Sigmoid colon (tissue), 4 donors: ENCODE measurements at regions not wholly inside any gene's neighbourhood (a gene's known extent, or its start where the extent isn't known, plus 50 kb on each side); places are given as distances from the start of the nearest gene placed in this dataset.

Experiments used
- EP300 ChIP-seq, 4 donors: sonication (generic); formaldehyde crosslinking; IDR thresholded peaks; one replicate each; pipeline ENCODE4 v1.6.1; 2017; ENCODE audit warnings: antibody characterized with exemption in 4 of 4
- POLR2A ChIP-seq, 2 donors: fragments of 450-650 bp; IDR thresholded peaks; one replicate each; pipeline ENCODE4 v1.6.1; 2016; ENCODE audit warnings: antibody characterized with exemption in 2 of 2, mild to moderate bottlenecking in 2 of 2, moderate library complexity in 2 of 2

DNA sequence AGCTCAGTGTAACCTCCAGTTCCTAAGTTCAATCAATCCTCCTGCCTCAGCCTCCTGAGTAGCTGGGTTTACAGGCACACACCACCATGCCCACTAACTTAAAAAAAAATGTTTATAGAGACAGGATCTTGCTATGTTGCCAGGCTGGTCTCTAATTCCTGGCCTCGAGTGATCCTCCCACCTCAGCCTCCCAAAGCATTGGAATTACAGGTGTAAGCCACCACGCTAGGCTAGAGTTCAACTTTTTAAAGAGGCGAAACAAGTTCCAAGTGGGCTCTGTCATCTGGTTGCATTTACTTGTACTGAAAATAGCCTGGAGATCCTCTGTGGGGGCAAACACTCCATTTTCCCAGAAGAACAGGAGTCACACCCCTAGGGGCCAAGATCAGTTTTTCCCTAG lies 100.7 kb upstream of the RIPOR2 start:
- no peak for TF ChIP-seq POLR2A (IDR thresholded peaks at IDR 0.05)
- TF ChIP-seq EP300 (IDR thresholded peaks at IDR 0.05): no peak
